ENCODE measurements at regions not wholly inside any gene's neighbourhood (a gene's known extent, or its start where the extent isn't known, plus 50 kb on each side); places are given as distances from the start of the nearest gene placed in this dataset.
"Not testable (repeated sequence)": the region's sequence is repeated elsewhere in the genome, so short reads cannot be mapped to it uniquely, and the experiment has no call there.

DNA sequence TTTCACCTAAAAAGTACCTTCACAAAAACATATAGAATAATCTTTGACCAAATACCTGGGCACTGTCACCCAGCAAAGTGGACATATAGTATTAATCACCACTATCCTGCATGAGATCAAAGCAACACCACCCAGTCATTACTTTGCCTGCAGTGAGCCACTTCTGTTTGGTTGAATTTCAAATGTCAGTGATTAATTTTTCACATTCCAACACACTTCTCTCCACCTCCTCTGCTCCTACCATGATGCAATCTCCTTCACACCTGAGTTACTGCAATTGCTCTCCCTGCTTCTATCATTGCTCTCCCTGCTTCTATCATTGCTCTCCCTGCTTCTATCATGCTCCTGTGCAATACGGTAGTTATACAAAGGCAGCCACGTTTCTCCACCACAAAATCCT is 106.1 kb upstream of the NETO1 start:
- Histone ChIP-seq H3K4me3 (no peak overlapping the region), H3K4me1 (no peaks in the 10 kb centered on the region), H3K9me3 (no peaks in the 10 kb centered on the region), H3K27me3 (ENCODE audit: low read depth) (no peaks in the 10 kb centered on the region), H3K36me3 (no peaks in the 10 kb centered on the region), H3K27ac (no peak overlapping the region)
- no peak for TF ChIP-seq CTCF (IDR thresholded peaks at IDR 0.05)
- intact Hi-C loops (cut with DNase I), result no loop called here
- ATAC-seq (no peak), DNase-seq (no peak)

GRCh38 chr18:72965616-72966015 is 97.8 kb upstream of the NETO1 start:
- Histone ChIP-seq H3K4me3 (no peak overlapping the region), H3K27me3 (ENCODE audit: low read depth) (no peaks in the 10 kb centered on the region), H3K4me1 (no peaks in the 10 kb centered on the region), H3K27ac (no peak overlapping the region), H3K36me3 (no peaks in the 10 kb centered on the region), H3K9me3 (no peaks in the 10 kb centered on the region)
- DNase-seq (no peak), ATAC-seq (no peak)
- TF ChIP-seq CTCF (IDR thresholded peaks at IDR 0.05), result no peak
- intact Hi-C loops (cut with DNase I), result no loop called here

DNA sequence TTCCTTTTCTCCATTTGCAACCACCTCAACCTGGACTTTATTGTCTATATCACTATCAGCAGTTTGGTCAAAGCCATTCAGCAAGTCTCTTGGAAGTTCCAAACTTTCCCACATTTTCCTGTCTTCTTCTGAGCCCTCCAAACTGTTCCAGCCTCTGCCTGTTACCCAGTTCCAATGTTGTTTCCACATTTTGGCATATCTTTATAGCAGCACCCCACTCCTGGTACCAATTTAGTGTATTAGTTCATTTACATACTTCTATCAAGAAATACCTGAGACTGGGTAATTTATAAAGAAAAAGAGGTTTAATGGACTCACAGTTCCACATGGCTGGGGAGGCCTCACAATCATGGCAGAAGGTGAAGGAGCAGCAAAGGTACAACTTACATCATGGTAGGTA is 90.4 kb upstream of the NETO1 start:
- H3K4me3 ChIP-seq; H3K36me3 ChIP-seq; H3K4me1 ChIP-seq; ATAC-seq; H3K27ac ChIP-seq; DNase-seq; intact Hi-C loops (cut with DNase I); H3K27me3 ChIP-seq (ENCODE audit: low read depth): not testable (repeated sequence)
- H3K9me3 ChIP-seq, result peaks cover 24% of the 10 kb centered on the region

- Histone ChIP-seq H3K4me3 (no peak overlapping the region), H3K27me3 (ENCODE audit: low read depth) (no peaks in the 10 kb centered on the region), H3K9me3 (no peaks in the 10 kb centered on the region), H3K4me1 (no peaks in the 10 kb centered on the region), H3K36me3 (no peaks in the 10 kb centered on the region), H3K27ac (no peak overlapping the region)
- ATAC-seq (no peak), DNase-seq (no peak)
- no peak for TF ChIP-seq CTCF (IDR thresholded peaks at IDR 0.05)
- intact Hi-C loops (cut with DNase I), result no loop called here
Observed at GRCh38 chr18:72948439-72948838, 80.7 kb upstream of the NETO1 start.

DNA sequence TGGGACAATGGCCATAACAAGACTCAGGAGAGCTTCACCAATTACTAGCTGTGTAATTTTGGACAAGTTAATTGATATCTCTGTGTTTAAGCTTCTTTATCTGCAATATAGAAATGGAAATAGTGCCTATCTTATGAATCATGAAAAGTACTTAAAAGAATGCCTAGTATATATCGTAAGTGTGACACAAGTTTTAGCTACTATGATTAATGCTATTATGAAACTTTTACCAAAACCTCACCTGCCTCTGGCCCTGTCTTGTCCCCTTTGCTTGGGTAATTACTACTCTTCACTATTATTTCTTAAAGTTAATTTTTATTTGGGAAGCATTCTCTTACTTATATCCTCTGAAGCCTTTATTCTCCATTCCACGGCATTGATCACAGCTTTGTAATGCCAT is 75.0 kb upstream of the NETO1 start:
- H3K36me3 ChIP-seq, result no peaks in the 10 kb centered on the region
- no peaks in the 10 kb centered on the region for H3K9me3 ChIP-seq
- no peak overlapping the region for H3K27ac ChIP-seq
- DNase-seq, result no peak
- ATAC-seq, result no peak
- H3K27me3 ChIP-seq (ENCODE audit: low read depth), result no peaks in the 10 kb centered on the region
- H3K4me3 ChIP-seq, result no peak overlapping the region
- H3K4me1 ChIP-seq, result no peaks in the 10 kb centered on the region
- TF ChIP-seq CTCF (IDR thresholded peaks at IDR 0.05), result no peak
- intact Hi-C loops (cut with DNase I), result no loop called here

GRCh38 chr18:72940986-72941385 is 73.2 kb upstream of the NETO1 start:
- H3K36me3 ChIP-seq, result no peaks in the 10 kb centered on the region
- intact Hi-C loops (cut with DNase I), result no loop called here
- H3K27me3 ChIP-seq (ENCODE audit: low read depth), result no peaks in the 10 kb centered on the region
- DNase-seq (no peak), ATAC-seq (no peak)
- no peak for TF ChIP-seq CTCF (IDR thresholded peaks at IDR 0.05)
- no peaks in the 10 kb centered on the region for H3K4me1 ChIP-seq
- H3K4me3 ChIP-seq, result no peak overlapping the region
- no peak overlapping the region for H3K27ac ChIP-seq
- no peaks in the 10 kb centered on the region for H3K9me3 ChIP-seq
